ENCODE measurements at regions not wholly inside any gene's neighbourhood (a gene's known extent, or its start where the extent isn't known, plus 50 kb on each side); places are given as distances from the start of the nearest gene placed in this dataset.

- TF ChIP-seq EZH2 (IDR thresholded peaks at IDR 0.05; ENCODE audit: low read depth, unreplicated experiment): no peak
- TF ChIP-seq JUNB (IDR thresholded peaks at IDR 0.05; ENCODE audit: unreplicated experiment): no peak
- no peak for TF ChIP-seq EZH2phosphoT487 (IDR thresholded peaks at IDR 0.05; ENCODE audit: unreplicated experiment)
- TF ChIP-seq, protein P1, sequence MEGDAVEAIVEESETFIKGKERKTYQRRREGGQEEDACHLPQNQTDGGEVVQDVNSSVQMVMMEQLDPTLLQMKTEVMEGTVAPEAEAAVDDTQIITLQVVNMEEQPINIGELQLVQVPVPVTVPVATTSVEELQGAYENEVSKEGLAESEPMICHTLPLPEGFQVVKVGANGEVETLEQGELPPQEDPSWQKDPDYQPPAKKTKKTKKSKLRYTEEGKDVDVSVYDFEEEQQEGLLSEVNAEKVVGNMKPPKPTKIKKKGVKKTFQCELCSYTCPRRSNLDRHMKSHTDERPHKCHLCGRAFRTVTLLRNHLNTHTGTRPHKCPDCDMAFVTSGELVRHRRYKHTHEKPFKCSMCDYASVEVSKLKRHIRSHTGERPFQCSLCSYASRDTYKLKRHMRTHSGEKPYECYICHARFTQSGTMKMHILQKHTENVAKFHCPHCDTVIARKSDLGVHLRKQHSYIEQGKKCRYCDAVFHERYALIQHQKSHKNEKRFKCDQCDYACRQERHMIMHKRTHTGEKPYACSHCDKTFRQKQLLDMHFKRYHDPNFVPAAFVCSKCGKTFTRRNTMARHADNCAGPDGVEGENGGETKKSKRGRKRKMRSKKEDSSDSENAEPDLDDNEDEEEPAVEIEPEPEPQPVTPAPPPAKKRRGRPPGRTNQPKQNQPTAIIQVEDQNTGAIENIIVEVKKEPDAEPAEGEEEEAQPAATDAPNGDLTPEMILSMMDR (conservative IDR thresholded peaks at IDR 0.05; ENCODE audit: low read depth in 2 of 2): no peak
- TF ChIP-seq, protein P2, sequence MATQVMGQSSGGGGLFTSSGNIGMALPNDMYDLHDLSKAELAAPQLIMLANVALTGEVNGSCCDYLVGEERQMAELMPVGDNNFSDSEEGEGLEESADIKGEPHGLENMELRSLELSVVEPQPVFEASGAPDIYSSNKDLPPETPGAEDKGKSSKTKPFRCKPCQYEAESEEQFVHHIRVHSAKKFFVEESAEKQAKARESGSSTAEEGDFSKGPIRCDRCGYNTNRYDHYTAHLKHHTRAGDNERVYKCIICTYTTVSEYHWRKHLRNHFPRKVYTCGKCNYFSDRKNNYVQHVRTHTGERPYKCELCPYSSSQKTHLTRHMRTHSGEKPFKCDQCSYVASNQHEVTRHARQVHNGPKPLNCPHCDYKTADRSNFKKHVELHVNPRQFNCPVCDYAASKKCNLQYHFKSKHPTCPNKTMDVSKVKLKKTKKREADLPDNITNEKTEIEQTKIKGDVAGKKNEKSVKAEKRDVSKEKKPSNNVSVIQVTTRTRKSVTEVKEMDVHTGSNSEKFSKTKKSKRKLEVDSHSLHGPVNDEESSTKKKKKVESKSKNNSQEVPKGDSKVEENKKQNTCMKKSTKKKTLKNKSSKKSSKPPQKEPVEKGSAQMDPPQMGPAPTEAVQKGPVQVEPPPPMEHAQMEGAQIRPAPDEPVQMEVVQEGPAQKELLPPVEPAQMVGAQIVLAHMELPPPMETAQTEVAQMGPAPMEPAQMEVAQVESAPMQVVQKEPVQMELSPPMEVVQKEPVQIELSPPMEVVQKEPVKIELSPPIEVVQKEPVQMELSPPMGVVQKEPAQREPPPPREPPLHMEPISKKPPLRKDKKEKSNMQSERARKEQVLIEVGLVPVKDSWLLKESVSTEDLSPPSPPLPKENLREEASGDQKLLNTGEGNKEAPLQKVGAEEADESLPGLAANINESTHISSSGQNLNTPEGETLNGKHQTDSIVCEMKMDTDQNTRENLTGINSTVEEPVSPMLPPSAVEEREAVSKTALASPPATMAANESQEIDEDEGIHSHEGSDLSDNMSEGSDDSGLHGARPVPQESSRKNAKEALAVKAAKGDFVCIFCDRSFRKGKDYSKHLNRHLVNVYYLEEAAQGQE (IDR thresholded peaks at IDR 0.05; ENCODE audit: unreplicated experiment): no peak
- no peak for TF ChIP-seq POLR2AphosphoS5 (IDR thresholded peaks at IDR 0.05; ENCODE audit: low read depth)
- TF ChIP-seq ETS1 (IDR thresholded peaks at IDR 0.05): no peak
- no peak for TF ChIP-seq CREB1 (CRISPR knock-in tag; IDR thresholded peaks at IDR 0.05; ENCODE audit: low read depth)
- no peak for TF ChIP-seq ZNF331 (CRISPR knock-in tag; IDR thresholded peaks at IDR 0.05; ENCODE audit: low read depth)
Observed at GRCh38 chr5:118596255-118596654, 392.1 kb downstream of the DTWD2 start.

Data from GM23338 (cell line).